ENCODE measurements at regions not wholly inside any gene's neighbourhood (a gene's known extent, or its start where the extent isn't known, plus 50 kb on each side); places are given as distances from the start of the nearest gene placed in this dataset.

DNA sequence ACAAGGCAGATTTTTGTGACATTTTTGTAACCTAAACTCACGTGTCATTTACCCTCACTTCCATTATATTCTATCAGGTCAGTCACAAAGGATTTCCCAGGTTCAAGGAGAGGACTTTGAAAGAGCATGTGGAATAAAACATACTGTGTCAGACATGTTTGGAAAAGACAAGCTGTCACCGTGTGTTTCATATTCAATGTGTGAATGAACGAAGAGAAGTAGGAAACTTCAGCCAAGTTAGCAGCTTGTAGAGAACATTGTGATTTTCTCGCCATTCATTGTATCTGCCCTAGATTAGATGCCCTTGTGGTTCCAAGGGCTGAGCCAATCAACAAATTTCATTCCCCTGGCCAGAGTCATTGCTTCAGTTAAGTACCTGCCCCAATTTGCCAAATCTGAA, 2288.9 kb upstream of the PCDH20 start:
- Histone ChIP-seq H4K8ac (ENCODE audit: low read depth, low read length) (no peak overlapping the region), H3K79me1 (ENCODE audit: low read length) (no peaks in the 10 kb centered on the region), H3K79me2 (ENCODE audit: control insufficient read depth, insufficient read depth, low read length, poor library complexity) (no peaks in the 10 kb centered on the region), H3K18ac (ENCODE audit: low read length) (no peak overlapping the region), H2BK12ac (ENCODE audit: low read length) (no peak overlapping the region), H2AFZ (ENCODE audit: insufficient read depth, low read length, poor library complexity) (no peak overlapping the region), H3K14ac (ENCODE audit: low read length) (no peak overlapping the region), H3K27me3 (ENCODE audit: insufficient read depth, low read length) (no peaks in the 10 kb centered on the region), H2AK5ac (ENCODE audit: low read length) (no peak overlapping the region), H2BK5ac (ENCODE audit: low read depth, low read length, poor library complexity) (no peak overlapping the region), H3K27ac (ENCODE audit: low read depth, low read length) (no peak overlapping the region), H3K23ac (ENCODE audit: low read length) (no peak overlapping the region), H3K4me3 (ENCODE audit: low read depth, low read length) (no peak overlapping the region), H3K4ac (ENCODE audit: low read depth, low read length) (no peak overlapping the region), H4K12ac (ENCODE audit: low read depth, low read length) (no peak overlapping the region), H3K9ac (ENCODE audit: low read length) (no peak overlapping the region), H3K9me3 (ENCODE audit: insufficient read depth, low read depth, low read length) (no peaks in the 10 kb centered on the region), H3K4me1 (ENCODE audit: control insufficient read depth in 1 of 2, insufficient read depth in 2 of 2, low read length in 2 of 2) (no peaks in the 10 kb centered on the region), H3K36me3 (ENCODE audit: control insufficient read depth in 1 of 2, insufficient read depth in 2 of 2, low read length in 2 of 2) (no peaks in the 10 kb centered on the region), H2BK120ac (ENCODE audit: insufficient read depth, low read length, poor library complexity) (no peak overlapping the region), H4K91ac (ENCODE audit: low read depth, low read length) (no peak overlapping the region), H3K4me2 (ENCODE audit: low read length) (no peak overlapping the region)
- DNase-seq: no peak
- WGBS (ENCODE audit: extremely low coverage, insufficient coverage, insufficient read length): no CpG with 5 or more reads among the region's 4 CpGs

DNA sequence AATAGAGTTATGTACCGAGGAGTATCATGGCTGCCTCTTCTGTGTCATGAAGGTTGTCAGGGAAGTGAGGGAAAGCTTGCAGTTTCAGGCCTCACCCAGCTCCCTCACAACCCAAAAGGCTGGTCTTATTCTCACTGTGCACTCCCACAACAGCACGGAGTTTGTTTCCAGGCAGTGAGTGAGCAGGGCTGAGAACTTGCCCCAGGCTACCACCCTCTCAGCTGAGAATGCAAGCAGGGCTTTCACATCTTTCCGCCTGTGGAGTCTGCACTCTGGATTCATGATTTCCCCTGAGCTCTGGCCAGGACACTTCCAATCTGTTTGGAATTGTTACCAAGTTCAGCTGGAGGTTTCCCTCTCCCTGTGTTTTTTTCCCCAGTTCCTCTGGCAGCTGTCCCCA, 2284.7 kb upstream of the PCDH20 start:
- Histone ChIP-seq H3K9ac (ENCODE audit: low read length) (no peak overlapping the region), H2BK120ac (ENCODE audit: insufficient read depth, low read length, poor library complexity) (no peak overlapping the region), H4K91ac (ENCODE audit: low read depth, low read length) (no peak overlapping the region), H3K18ac (ENCODE audit: low read length) (no peak overlapping the region), H3K4ac (ENCODE audit: low read depth, low read length) (no peak overlapping the region), H4K12ac (ENCODE audit: low read depth, low read length) (no peak overlapping the region), H3K27ac (ENCODE audit: low read depth, low read length) (no peak overlapping the region), H3K14ac (ENCODE audit: low read length) (no peak overlapping the region), H2AK5ac (ENCODE audit: low read length) (no peak overlapping the region), H3K36me3 (ENCODE audit: control insufficient read depth in 1 of 2, insufficient read depth in 2 of 2, low read length in 2 of 2) (no peaks in the 10 kb centered on the region), H3K4me3 (ENCODE audit: low read depth, low read length) (no peak overlapping the region), H3K4me2 (ENCODE audit: low read length) (no peak overlapping the region), H3K27me3 (ENCODE audit: insufficient read depth, low read length) (no peaks in the 10 kb centered on the region), H3K4me1 (ENCODE audit: control insufficient read depth in 1 of 2, insufficient read depth in 2 of 2, low read length in 2 of 2) (no peaks in the 10 kb centered on the region), H3K79me2 (ENCODE audit: control insufficient read depth, insufficient read depth, low read length, poor library complexity) (no peaks in the 10 kb centered on the region), H4K8ac (ENCODE audit: low read depth, low read length) (no peak overlapping the region), H2AFZ (ENCODE audit: insufficient read depth, low read length, poor library complexity) (no peak overlapping the region), H3K79me1 (ENCODE audit: low read length) (no peaks in the 10 kb centered on the region), H3K9me3 (ENCODE audit: insufficient read depth, low read depth, low read length) (no peaks in the 10 kb centered on the region), H2BK12ac (ENCODE audit: low read length) (no peak overlapping the region), H3K23ac (ENCODE audit: low read length) (no peak overlapping the region), H2BK5ac (ENCODE audit: low read depth, low read length, poor library complexity) (no peak overlapping the region)
- DNase-seq: peak in 1 of 2 donors; percentile 13
- WGBS (ENCODE audit: extremely low coverage, insufficient coverage, insufficient read length): no CpG with 5 or more reads among the region's 3 CpGs

DNA sequence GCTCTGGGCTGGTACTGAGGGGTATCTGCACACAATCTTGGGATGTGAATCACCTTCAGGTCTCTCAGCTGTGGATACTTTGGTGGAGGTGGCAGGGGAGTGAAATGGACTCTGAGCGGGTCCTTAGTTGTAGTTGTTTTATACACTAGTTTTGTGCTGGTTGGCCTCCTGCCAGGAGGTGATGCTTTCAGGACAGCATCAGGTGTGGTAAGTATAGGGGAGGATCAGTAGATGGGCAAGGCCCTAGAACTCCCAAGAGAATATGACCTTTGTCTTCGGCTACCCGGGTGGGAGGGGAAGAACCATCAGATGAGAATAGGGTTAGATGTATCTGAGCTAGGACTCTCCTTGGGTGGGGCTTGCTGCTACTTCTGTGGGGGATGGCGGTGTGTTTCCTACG, 2284.3 kb upstream of the PCDH20 start:
- H3K4me3 ChIP-seq (ENCODE audit: low read depth, low read length): no peak overlapping the region
- H3K27me3 ChIP-seq (ENCODE audit: insufficient read depth, low read length): no peaks in the 10 kb centered on the region
- H4K91ac ChIP-seq (ENCODE audit: low read depth, low read length): no peak overlapping the region
- H2AFZ ChIP-seq (ENCODE audit: insufficient read depth, low read length, poor library complexity): no peak overlapping the region
- whole genome bisulfite sequencing (ENCODE audit: extremely low coverage, insufficient coverage, insufficient read length): no CpG with 5 or more reads among the region's 5 CpGs
- H4K12ac ChIP-seq (ENCODE audit: low read depth, low read length): no peak overlapping the region
- no peak overlapping the region for H2BK12ac ChIP-seq (ENCODE audit: low read length)
- no peak overlapping the region for H3K4ac ChIP-seq (ENCODE audit: low read depth, low read length)
- no peak overlapping the region for H2BK5ac ChIP-seq (ENCODE audit: low read depth, low read length, poor library complexity)
- H2BK120ac ChIP-seq (ENCODE audit: insufficient read depth, low read length, poor library complexity): no peak overlapping the region
- no peak overlapping the region for H3K4me2 ChIP-seq (ENCODE audit: low read length)
- no peak for DNase-seq
- H3K79me1 ChIP-seq (ENCODE audit: low read length): no peaks in the 10 kb centered on the region
- H3K18ac ChIP-seq (ENCODE audit: low read length): no peak overlapping the region
- no peak overlapping the region for H3K27ac ChIP-seq (ENCODE audit: low read depth, low read length)
- H3K36me3 ChIP-seq (ENCODE audit: control insufficient read depth in 1 of 2, insufficient read depth in 2 of 2, low read length in 2 of 2): no peaks in the 10 kb centered on the region
- H3K9ac ChIP-seq (ENCODE audit: low read length): no peak overlapping the region
- H3K79me2 ChIP-seq (ENCODE audit: control insufficient read depth, insufficient read depth, low read length, poor library complexity): no peaks in the 10 kb centered on the region
- no peak overlapping the region for H3K23ac ChIP-seq (ENCODE audit: low read length)
- H3K14ac ChIP-seq (ENCODE audit: low read length): no peak overlapping the region
- H3K9me3 ChIP-seq (ENCODE audit: insufficient read depth, low read depth, low read length): no peaks in the 10 kb centered on the region
- no peaks in the 10 kb centered on the region for H3K4me1 ChIP-seq (ENCODE audit: control insufficient read depth in 1 of 2, insufficient read depth in 2 of 2, low read length in 2 of 2)
- H4K8ac ChIP-seq (ENCODE audit: low read depth, low read length): no peak overlapping the region
- no peak overlapping the region for H2AK5ac ChIP-seq (ENCODE audit: low read length)

DNA sequence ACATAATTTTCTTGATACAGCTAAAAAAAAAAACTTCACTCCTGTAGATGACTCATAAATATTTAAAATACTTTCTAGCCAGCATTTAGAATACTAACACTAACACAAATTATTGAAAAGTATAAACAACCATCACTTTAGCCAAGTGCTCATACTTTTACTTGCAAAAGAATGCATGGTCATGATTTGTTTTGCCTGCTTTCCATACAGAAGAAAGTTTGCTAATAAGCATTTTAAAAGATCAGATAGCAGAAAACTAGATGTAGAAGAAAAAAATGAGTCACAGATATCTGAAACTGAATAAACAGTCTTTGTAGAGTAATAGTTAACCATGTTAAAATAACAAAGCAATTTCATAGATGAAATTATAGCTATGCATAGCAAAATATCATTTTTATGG, 2280.4 kb upstream of the PCDH20 start:
- Histone ChIP-seq H3K36me3 (ENCODE audit: control insufficient read depth in 1 of 2, insufficient read depth in 2 of 2, low read length in 2 of 2) (no peaks in the 10 kb centered on the region), H3K27ac (ENCODE audit: low read depth, low read length) (no peak overlapping the region), H2BK5ac (ENCODE audit: low read depth, low read length, poor library complexity) (no peak overlapping the region), H3K9me3 (ENCODE audit: insufficient read depth, low read depth, low read length) (peaks cover 2% of the 10 kb centered on the region), H3K23ac (ENCODE audit: low read length) (no peak overlapping the region), H4K8ac (ENCODE audit: low read depth, low read length) (no peak overlapping the region), H3K27me3 (ENCODE audit: insufficient read depth, low read length) (no peaks in the 10 kb centered on the region), H3K4me3 (ENCODE audit: low read depth, low read length) (no peak overlapping the region), H2AFZ (ENCODE audit: insufficient read depth, low read length, poor library complexity) (no peak overlapping the region), H4K12ac (ENCODE audit: low read depth, low read length) (no peak overlapping the region), H3K9ac (ENCODE audit: low read length) (no peak overlapping the region), H2BK120ac (ENCODE audit: insufficient read depth, low read length, poor library complexity) (no peak overlapping the region), H3K79me1 (ENCODE audit: low read length) (no peaks in the 10 kb centered on the region), H3K4me1 (ENCODE audit: control insufficient read depth in 1 of 2, insufficient read depth in 2 of 2, low read length in 2 of 2) (no peaks in the 10 kb centered on the region), H3K4ac (ENCODE audit: low read depth, low read length) (no peak overlapping the region), H3K18ac (ENCODE audit: low read length) (no peak overlapping the region), H3K79me2 (ENCODE audit: control insufficient read depth, insufficient read depth, low read length, poor library complexity) (no peaks in the 10 kb centered on the region), H2BK12ac (ENCODE audit: low read length) (no peak overlapping the region), H3K14ac (ENCODE audit: low read length) (no peak overlapping the region), H3K4me2 (ENCODE audit: low read length) (no peak overlapping the region), H2AK5ac (ENCODE audit: low read length) (no peak overlapping the region), H4K91ac (ENCODE audit: low read depth, low read length) (no peak overlapping the region)
- peak in 1 of 2 donors; percentile 28 for DNase-seq

DNA sequence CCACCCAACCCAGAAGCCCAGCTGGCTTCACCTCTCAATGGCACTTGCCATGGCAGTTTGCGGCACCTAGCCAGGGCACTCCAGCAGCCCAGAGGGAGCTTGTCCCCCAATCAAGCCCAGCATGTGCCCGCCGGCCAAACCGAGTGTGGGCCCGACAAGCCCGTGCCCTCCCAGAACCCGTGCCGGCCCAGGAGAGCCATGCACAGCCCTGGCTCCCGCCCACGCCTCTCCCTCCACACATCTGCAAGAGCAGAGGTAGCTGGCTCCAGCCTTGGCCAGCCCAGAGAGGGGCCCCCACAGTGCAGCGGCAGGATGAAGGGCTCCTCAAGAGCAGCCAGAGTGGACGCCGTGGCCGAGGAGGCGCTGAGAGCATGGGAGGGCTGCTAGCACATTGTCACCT, 2278.0 kb upstream of the PCDH20 start:
- Histone ChIP-seq H3K4me3 (ENCODE audit: low read depth, low read length) (no peak overlapping the region), H3K23ac (ENCODE audit: low read length) (no peak overlapping the region), H3K27me3 (ENCODE audit: insufficient read depth, low read length) (no peaks in the 10 kb centered on the region), H3K4me1 (ENCODE audit: control insufficient read depth in 1 of 2, insufficient read depth in 2 of 2, low read length in 2 of 2) (no peaks in the 10 kb centered on the region), H2AK5ac (ENCODE audit: low read length) (no peak overlapping the region), H2BK12ac (ENCODE audit: low read length) (no peak overlapping the region), H3K4ac (ENCODE audit: low read depth, low read length) (no peak overlapping the region), H3K4me2 (ENCODE audit: low read length) (no peak overlapping the region), H3K36me3 (ENCODE audit: control insufficient read depth in 1 of 2, insufficient read depth in 2 of 2, low read length in 2 of 2) (no peaks in the 10 kb centered on the region), H4K91ac (ENCODE audit: low read depth, low read length) (no peak overlapping the region), H2BK5ac (ENCODE audit: low read depth, low read length, poor library complexity) (no peak overlapping the region), H3K9me3 (ENCODE audit: insufficient read depth, low read depth, low read length) (peaks cover 2% of the 10 kb centered on the region), H4K12ac (ENCODE audit: low read depth, low read length) (no peak overlapping the region), H2AFZ (ENCODE audit: insufficient read depth, low read length, poor library complexity) (no peak overlapping the region), H3K18ac (ENCODE audit: low read length) (no peak overlapping the region), H3K14ac (ENCODE audit: low read length) (no peak overlapping the region), H4K8ac (ENCODE audit: low read depth, low read length) (no peak overlapping the region), H3K79me1 (ENCODE audit: low read length) (no peaks in the 10 kb centered on the region), H3K79me2 (ENCODE audit: control insufficient read depth, insufficient read depth, low read length, poor library complexity) (no peaks in the 10 kb centered on the region), H3K27ac (ENCODE audit: low read depth, low read length) (no peak overlapping the region), H3K9ac (ENCODE audit: low read length) (no peak overlapping the region), H2BK120ac (ENCODE audit: insufficient read depth, low read length, poor library complexity) (no peak overlapping the region)
- DNase-seq: no peak
- WGBS (ENCODE audit: extremely low coverage, insufficient coverage, insufficient read length): no CpG with 5 or more reads among the region's 15 CpGs
